NCI-H2227 treated with DMSO at 0.1 percent for 48 hours (cell line): ENCODE measurements at regions not wholly inside any gene's neighbourhood (a gene's known extent, or its start where the extent isn't known, plus 50 kb on each side); places are given as distances from the start of the nearest gene placed in this dataset.

ENCODE experiments used
- DNase-seq: peaks from one replicate; lab custom pipeline; 2025; lab: John Stamatoyannopoulos, UW

DNA sequence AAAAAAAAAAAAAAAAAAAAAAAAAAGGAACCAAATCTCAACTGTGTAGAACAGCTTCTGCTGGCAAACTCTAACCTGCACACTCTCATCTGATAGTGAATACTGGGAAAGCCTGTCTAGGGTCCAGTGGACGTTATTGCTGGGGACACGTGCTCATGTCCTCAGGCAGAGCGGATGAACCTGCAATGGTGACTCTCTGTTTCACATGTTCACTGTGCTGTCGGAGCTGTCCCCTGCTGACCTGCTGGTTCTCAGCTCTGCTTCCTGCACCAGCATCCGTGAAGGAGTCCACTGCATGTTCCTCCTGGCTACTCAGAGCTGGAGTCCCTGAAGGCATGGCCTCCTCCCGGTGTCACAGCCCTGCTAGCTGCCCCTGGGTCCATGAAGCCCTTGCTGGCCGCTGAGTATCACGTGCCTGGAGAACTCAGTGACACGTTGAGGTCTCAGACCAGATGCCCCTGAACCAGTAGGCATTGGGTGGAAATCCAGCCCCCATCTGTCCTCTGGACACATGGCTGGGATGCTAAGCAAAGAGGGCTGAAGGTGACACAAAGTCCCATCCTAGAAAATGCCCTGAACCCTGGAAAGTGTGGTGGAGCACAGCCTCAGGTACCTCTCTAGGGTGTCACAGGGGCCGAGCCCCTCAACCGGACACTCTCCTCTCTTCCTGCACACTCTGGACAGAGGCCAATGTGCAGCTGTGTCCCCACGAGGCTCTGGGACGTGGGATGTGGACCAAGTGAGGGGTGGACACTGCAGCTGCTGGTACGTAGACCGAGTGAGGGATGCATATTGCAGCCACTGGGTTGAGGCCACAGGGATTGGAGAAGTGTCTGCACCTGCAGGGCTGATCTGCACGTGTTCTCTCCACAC is 54.9 kb upstream of the FRMD1 start:
- DNase-seq = no peak

DNA sequence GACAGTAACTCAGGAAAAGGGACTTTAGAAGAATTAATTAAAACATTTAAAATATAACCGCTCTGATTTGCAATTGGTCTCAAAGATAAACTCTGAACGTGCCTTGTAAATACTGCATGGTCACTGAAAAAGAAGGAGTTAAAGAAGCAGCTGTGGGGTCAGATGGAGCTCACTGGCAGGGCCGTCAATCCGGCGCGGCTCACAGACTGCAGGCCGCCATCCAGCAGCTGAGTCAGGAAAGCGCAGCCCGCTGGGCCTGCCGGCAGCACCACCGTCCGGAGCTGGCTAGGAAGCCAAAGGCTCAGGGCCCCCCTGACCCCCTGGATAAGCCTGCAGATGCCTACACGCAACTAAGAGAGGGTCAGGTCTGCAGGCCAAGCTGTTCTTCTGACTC is 54.2 kb upstream of the FRMD1 start:
- no peak for DNase-seq

DNA sequence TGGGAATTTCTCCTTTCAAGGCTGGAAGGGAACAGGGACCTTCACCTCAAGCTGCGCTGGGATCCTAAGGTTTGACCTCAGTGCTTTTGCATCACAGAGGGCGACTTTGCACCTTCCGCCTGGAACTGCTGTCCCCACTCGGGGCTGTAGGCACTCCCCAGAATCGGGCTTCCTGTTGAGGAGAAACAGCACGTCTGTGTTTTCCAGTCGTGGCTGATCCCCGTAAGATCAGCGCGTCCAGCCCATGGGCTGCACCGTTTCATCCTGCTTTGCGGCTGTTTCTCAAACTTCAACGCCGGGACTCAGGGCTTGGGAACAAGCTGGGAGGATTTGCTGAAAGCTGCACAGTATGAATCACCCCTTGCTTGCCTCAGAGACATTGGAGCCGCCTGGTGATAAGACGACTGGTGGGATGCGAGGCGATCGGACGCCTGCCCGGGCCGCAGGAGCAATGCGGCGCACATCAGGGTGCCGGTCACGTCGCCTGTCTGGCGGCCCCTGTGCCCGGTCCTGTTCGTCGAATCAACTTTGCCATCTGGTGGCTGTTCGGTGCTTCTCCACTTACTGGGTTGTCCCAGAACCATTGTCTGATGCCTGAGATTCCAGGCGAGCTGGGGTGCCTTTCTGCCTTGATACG is 53.6 kb upstream of the FRMD1 start:
- DNase-seq = no peak

DNA sequence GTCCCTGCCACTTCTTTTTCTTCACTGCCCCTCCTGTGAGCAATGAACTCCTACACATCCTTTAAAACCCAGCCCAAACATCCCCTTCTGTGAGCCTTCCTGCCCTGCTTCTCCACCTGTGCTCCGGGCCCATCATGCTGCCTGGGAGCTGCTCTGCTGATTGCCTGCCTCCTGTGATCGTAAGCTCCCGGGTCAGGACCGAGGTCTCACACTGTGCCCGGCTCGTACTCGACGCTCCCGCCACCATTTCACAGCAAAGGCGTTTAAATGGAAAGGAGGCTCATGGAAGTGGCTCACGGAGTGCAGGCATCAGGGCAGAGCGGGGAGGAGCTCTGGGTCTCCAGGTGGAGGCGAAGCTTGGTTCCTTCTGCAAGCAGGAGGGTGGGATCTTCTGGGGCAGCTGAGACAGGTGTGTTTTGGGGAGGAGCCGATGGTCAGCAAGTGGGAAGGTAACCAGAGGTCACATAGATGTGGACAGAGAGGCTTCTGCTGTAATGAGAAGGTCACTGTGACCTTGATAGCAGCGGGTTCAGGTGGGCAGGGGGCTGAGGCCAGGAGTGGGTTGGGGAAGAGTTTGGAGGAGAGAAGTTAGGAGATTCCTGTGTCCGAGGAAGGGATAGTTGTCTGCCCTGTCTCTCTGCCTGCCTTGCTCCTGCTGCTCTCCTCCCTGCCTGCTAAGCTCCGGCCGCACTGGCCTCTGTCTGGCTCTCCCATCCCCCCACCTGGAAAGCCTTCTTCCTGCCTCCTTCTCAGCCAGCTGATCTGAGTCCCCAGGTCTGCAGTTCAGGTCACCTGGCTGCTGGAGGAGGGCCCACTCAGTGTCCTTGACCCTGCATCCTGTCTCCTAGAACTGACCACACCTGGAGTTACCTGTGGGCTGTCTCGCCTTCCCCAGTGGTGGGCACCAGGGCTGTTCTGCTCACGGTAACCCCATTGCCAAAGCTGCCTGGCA is 52.7 kb upstream of the FRMD1 start:
- DNase-seq = no peak

DNA sequence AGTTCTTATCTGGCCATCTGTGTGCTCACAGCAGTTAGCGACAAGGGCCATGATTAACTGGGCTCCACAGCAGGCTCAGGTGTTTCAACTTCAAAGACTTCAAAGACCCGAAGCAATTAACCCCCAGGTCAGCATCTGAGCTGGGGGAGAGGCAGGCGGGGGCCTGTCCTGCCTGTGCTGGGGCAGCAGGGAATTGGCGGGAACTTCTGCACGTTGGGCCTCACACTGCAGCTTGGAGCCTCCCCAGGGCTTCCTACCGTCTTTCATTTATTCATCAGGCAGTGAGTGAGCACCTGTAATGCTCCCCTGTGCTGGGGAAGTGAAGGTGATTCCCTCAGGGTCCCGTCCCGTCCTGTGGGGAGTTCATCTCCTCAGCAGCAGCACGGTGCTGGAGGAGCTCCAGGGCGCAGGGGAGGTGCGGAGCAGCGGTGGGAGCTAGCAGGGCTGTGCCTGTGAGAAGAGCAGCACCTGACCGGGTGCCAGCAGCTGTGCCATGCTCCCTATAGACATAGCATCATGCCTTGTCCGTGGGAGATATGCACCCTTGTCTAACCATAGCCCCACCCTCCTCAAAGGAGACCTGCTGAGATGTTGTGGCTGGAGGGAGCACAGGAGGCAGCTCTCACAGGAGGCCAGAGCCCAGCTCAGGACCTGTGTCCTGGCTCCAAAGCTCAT is 51.8 kb upstream of the FRMD1 start:
- no peak for DNase-seq

DNA sequence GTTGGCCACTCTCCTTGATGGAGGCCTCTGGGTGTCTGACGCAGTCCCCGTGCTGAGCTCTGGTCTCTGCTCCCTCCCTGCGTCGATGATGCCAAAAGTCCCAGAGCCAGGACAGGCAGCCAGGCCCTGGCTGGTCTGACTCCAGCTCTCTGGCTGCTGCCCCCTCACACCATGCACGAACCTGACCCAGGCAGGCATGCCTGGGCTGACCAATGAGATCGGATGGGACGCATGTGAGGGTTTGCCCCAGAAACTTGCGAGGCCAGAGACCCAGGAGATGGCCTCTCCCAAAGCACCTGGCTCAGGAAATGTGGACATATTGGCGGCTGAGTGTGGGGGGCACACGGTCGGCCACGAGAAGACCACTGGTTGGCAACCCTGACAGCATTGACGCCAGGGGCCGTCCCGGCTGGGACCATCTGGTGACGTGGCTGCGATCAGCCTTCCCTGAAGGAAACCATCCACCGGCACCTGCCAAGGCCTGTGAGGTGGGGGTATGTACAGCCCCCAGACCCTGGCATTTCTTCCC is 51.2 kb upstream of the FRMD1 start:
- DNase-seq = no peak

DNA sequence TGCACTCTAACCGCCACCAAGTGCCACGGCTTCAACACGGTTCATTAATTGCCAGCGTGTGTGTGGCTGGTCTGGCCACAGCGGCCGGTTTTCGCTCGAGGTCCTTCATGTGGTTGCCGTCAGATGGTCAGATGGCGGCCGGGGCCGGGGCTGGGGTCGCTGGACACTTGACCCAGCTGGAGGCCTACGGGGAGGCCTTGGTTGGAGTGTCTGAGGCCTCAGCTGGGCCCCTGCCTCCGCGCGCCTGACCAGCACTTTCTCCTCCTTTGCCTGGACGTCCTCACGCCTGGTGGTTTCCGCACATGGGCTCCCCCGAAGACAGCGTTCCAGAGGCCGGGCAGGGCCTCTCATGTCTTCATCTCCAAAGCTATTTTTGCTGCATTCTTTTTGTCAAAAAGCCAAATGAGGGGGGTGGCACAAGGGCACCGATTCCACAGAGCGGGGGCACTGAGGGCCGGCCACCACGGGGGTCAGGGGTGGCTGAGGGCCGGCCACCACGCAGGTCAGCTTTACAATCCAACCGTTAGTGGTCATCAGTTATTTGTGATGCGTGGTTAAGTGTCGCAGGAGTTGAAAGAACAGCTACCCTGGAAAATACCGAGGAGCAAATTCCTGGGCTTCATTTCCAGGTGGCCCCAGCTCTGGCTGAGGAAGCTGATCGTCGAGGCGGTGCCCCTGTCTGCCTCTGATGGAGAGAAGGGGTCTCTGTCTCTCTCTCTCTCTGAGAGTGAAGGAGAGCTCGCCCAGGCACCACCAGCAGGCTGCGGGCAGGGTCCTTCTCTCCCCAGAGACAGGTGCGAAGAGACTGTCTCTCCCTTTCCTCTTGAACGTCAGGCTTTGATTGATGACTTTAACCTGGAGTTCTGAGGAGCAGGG is 50.5 kb upstream of the FRMD1 start:
- DNase-seq = no peak

DNA sequence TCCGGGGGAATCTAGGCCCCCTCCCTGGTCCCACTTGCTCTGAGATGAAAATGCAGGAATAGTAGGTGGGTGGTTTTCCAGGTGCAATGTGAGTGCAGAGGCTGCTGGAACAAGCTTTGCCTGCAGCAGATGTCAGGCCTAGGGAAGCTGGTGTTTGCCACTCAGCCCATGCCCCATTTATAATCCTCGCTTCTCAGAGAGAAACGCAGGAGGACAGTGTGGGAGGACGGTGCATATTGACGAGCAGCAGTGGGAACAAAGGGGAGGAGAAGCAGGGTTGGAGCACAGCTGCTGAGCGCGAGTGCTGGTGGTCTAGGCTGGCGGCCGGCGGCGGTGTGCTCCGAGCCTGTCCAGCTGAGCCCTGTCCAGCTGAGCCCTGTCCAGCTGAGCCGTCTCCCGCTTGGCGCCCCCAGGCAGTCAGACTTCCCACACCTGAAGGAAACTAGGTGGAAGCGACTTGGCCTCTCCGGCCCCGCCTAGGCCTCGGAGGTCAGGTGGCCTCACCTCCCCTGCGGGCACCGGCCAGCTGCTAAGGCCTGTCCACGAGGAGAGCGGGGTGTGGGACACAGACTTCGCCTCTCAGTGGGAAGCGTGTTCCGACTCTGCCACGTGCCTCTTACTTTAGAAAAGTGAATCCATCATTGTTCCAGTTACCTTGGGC is 49.7 kb upstream of the FRMD1 start:
- DNase-seq = no peak
